ENCODE measurements at regions not wholly inside any gene's neighbourhood (a gene's known extent, or its start where the extent isn't known, plus 50 kb on each side); places are given as distances from the start of the nearest gene placed in this dataset.

- H3K36me3 ChIP-seq (ENCODE audit: control insufficient read depth in 2 of 2, insufficient read depth in 2 of 2, low read length in 2 of 2) = no peaks in the 10 kb centered on the region
- H3K4me3 ChIP-seq (ENCODE audit: low read length in 2 of 2) = no peak overlapping the region
- no peak overlapping the region for H3K9ac ChIP-seq (ENCODE audit: low read depth in 1 of 2, low read length in 2 of 2)
- no peak overlapping the region for H3K27ac ChIP-seq (ENCODE audit: low read depth in 2 of 2, low read length in 2 of 2)
- peaks cover 2 to 4% of the 10 kb centered on the region in 2 donors for H3K27me3 ChIP-seq (ENCODE audit: control insufficient read depth in 2 of 2, insufficient read depth in 2 of 2, low read length in 2 of 2)
- H3K4me1 ChIP-seq (ENCODE audit: control insufficient read depth in 2 of 2, insufficient read depth in 2 of 2, low read length in 2 of 2) = peaks cover 0 to 3% of the 10 kb centered on the region in 2 donors
- H3K9me3 ChIP-seq (ENCODE audit: control insufficient read depth in 2 of 2, low read length in 2 of 2) = no peaks in the 10 kb centered on the region
Observed at GRCh38 chrX:109841869-109842579, 109.0 kb upstream of the ACSL4 start.

- H3K4me1 ChIP-seq (ENCODE audit: control insufficient read depth in 2 of 2, insufficient read depth in 2 of 2, low read length in 2 of 2) = peaks cover 0 to 3% of the 10 kb centered on the region in 2 donors
- H3K36me3 ChIP-seq (ENCODE audit: control insufficient read depth in 2 of 2, insufficient read depth in 2 of 2, low read length in 2 of 2) = no peaks in the 10 kb centered on the region
- no peak overlapping the region for H3K4me3 ChIP-seq (ENCODE audit: low read length in 2 of 2)
- H3K27ac ChIP-seq (ENCODE audit: low read depth in 2 of 2, low read length in 2 of 2) = no peak overlapping the region
- H3K9me3 ChIP-seq (ENCODE audit: control insufficient read depth in 2 of 2, low read length in 2 of 2) = no peaks in the 10 kb centered on the region
- peaks cover 2 to 4% of the 10 kb centered on the region in 2 donors for H3K27me3 ChIP-seq (ENCODE audit: control insufficient read depth in 2 of 2, insufficient read depth in 2 of 2, low read length in 2 of 2)
- no peak overlapping the region for H3K9ac ChIP-seq (ENCODE audit: low read depth in 1 of 2, low read length in 2 of 2)
Observed at GRCh38 chrX:109842611-109843010, 109.6 kb upstream of the ACSL4 start.

GRCh38 chrX:109843963-109844751, 111.1 kb upstream of the ACSL4 start:
- H3K27ac ChIP-seq (ENCODE audit: low read depth in 2 of 2, low read length in 2 of 2) = no peak overlapping the region
- H3K9me3 ChIP-seq (ENCODE audit: control insufficient read depth in 2 of 2, low read length in 2 of 2) = no peaks in the 10 kb centered on the region
- no peak overlapping the region for H3K9ac ChIP-seq (ENCODE audit: low read depth in 1 of 2, low read length in 2 of 2)
- no peaks in the 10 kb centered on the region for H3K36me3 ChIP-seq (ENCODE audit: control insufficient read depth in 2 of 2, insufficient read depth in 2 of 2, low read length in 2 of 2)
- H3K4me1 ChIP-seq (ENCODE audit: control insufficient read depth in 2 of 2, insufficient read depth in 2 of 2, low read length in 2 of 2) = peaks cover 0 to 3% of the 10 kb centered on the region in 2 donors
- no peak overlapping the region for H3K4me3 ChIP-seq (ENCODE audit: low read length in 2 of 2)
- peaks cover 2 to 4% of the 10 kb centered on the region in 2 donors for H3K27me3 ChIP-seq (ENCODE audit: control insufficient read depth in 2 of 2, insufficient read depth in 2 of 2, low read length in 2 of 2)

- H3K27me3 ChIP-seq (ENCODE audit: control insufficient read depth in 2 of 2, insufficient read depth in 2 of 2, low read length in 2 of 2) = peaks cover under 1 to 4% of the 10 kb centered on the region in 2 donors
- no peak overlapping the region for H3K9ac ChIP-seq (ENCODE audit: low read depth in 1 of 2, low read length in 2 of 2)
- H3K36me3 ChIP-seq (ENCODE audit: control insufficient read depth in 2 of 2, insufficient read depth in 2 of 2, low read length in 2 of 2) = no peaks in the 10 kb centered on the region
- H3K9me3 ChIP-seq (ENCODE audit: control insufficient read depth in 2 of 2, low read length in 2 of 2) = no peaks in the 10 kb centered on the region
- peaks cover 0 to 3% of the 10 kb centered on the region in 2 donors for H3K4me1 ChIP-seq (ENCODE audit: control insufficient read depth in 2 of 2, insufficient read depth in 2 of 2, low read length in 2 of 2)
- no peak overlapping the region for H3K4me3 ChIP-seq (ENCODE audit: low read length in 2 of 2)
- H3K27ac ChIP-seq (ENCODE audit: low read depth in 2 of 2, low read length in 2 of 2) = no peak overlapping the region
Observed at GRCh38 chrX:109844986-109845385, 111.9 kb upstream of the ACSL4 start.

GRCh38 chrX:109845996-109846395, 112.9 kb upstream of the ACSL4 start:
- Histone ChIP-seq H3K4me1 (ENCODE audit: control insufficient read depth in 2 of 2, insufficient read depth in 2 of 2, low read length in 2 of 2) (no peaks in the 10 kb centered on the region), H3K27me3 (ENCODE audit: control insufficient read depth in 2 of 2, insufficient read depth in 2 of 2, low read length in 2 of 2) (no peaks in the 10 kb centered on the region), H3K9me3 (ENCODE audit: control insufficient read depth in 2 of 2, low read length in 2 of 2) (no peaks in the 10 kb centered on the region), H3K9ac (ENCODE audit: low read depth in 1 of 2, low read length in 2 of 2) (no peak overlapping the region), H3K36me3 (ENCODE audit: control insufficient read depth in 2 of 2, insufficient read depth in 2 of 2, low read length in 2 of 2) (no peaks in the 10 kb centered on the region), H3K27ac (ENCODE audit: low read depth in 2 of 2, low read length in 2 of 2) (no peak overlapping the region), H3K4me3 (ENCODE audit: low read length in 2 of 2) (no peak overlapping the region)

- H3K27me3 ChIP-seq (ENCODE audit: control insufficient read depth in 2 of 2, insufficient read depth in 2 of 2, low read length in 2 of 2) = no peaks in the 10 kb centered on the region
- H3K27ac ChIP-seq (ENCODE audit: low read depth in 2 of 2, low read length in 2 of 2) = no peak overlapping the region
- H3K9ac ChIP-seq (ENCODE audit: low read depth in 1 of 2, low read length in 2 of 2) = no peak overlapping the region
Observed at GRCh38 chrX:109847257-109848187, 114.5 kb upstream of the ACSL4 start.

GRCh38 chrX:109848461-109849050, 115.5 kb upstream of the ACSL4 start:
- H3K36me3 ChIP-seq (ENCODE audit: control insufficient read depth in 2 of 2, insufficient read depth in 2 of 2, low read length in 2 of 2) = no peaks in the 10 kb centered on the region
- H3K9ac ChIP-seq (ENCODE audit: low read depth in 1 of 2, low read length in 2 of 2) = no peak overlapping the region
- no peak overlapping the region for H3K4me3 ChIP-seq (ENCODE audit: low read length in 2 of 2)
- no peaks in the 10 kb centered on the region for H3K27me3 ChIP-seq (ENCODE audit: control insufficient read depth in 2 of 2, insufficient read depth in 2 of 2, low read length in 2 of 2)
- no peaks in the 10 kb centered on the region for H3K9me3 ChIP-seq (ENCODE audit: control insufficient read depth in 2 of 2, low read length in 2 of 2)
- no peaks in the 10 kb centered on the region for H3K4me1 ChIP-seq (ENCODE audit: control insufficient read depth in 2 of 2, insufficient read depth in 2 of 2, low read length in 2 of 2)
- H3K27ac ChIP-seq (ENCODE audit: low read depth in 2 of 2, low read length in 2 of 2) = no peak overlapping the region

More at GRCh38 chrX:109847257-109848187, 114.5 kb upstream of the ACSL4 start:
- Histone ChIP-seq H3K9me3 (ENCODE audit: control insufficient read depth in 2 of 2, low read length in 2 of 2) (no peaks in the 10 kb centered on the region), H3K4me1 (ENCODE audit: control insufficient read depth in 2 of 2, insufficient read depth in 2 of 2, low read length in 2 of 2) (no peaks in the 10 kb centered on the region), H3K36me3 (ENCODE audit: control insufficient read depth in 2 of 2, insufficient read depth in 2 of 2, low read length in 2 of 2) (no peaks in the 10 kb centered on the region), H3K4me3 (ENCODE audit: low read length in 2 of 2) (no peak overlapping the region)

- H3K27me3 ChIP-seq (ENCODE audit: control insufficient read depth in 2 of 2, insufficient read depth in 2 of 2, low read length in 2 of 2) = no peaks in the 10 kb centered on the region
- H3K9me3 ChIP-seq (ENCODE audit: control insufficient read depth in 2 of 2, low read length in 2 of 2) = peaks cover 0 to 3% of the 10 kb centered on the region in 2 donors
- H3K4me1 ChIP-seq (ENCODE audit: control insufficient read depth in 2 of 2, insufficient read depth in 2 of 2, low read length in 2 of 2) = no peaks in the 10 kb centered on the region
- H3K9ac ChIP-seq (ENCODE audit: low read depth in 1 of 2, low read length in 2 of 2) = no peak overlapping the region
- no peaks in the 10 kb centered on the region for H3K36me3 ChIP-seq (ENCODE audit: control insufficient read depth in 2 of 2, insufficient read depth in 2 of 2, low read length in 2 of 2)
- no peak overlapping the region for H3K4me3 ChIP-seq (ENCODE audit: low read length in 2 of 2)
- no peak overlapping the region for H3K27ac ChIP-seq (ENCODE audit: low read depth in 2 of 2, low read length in 2 of 2)
Observed at GRCh38 chrX:109854096-109854495, 121.0 kb upstream of the ACSL4 start.

- H3K27me3 ChIP-seq (ENCODE audit: control insufficient read depth in 2 of 2, insufficient read depth in 2 of 2, low read length in 2 of 2) = no peaks in the 10 kb centered on the region
- peaks cover 0 to 3% of the 10 kb centered on the region in 2 donors for H3K9me3 ChIP-seq (ENCODE audit: control insufficient read depth in 2 of 2, low read length in 2 of 2)
- no peak overlapping the region for H3K27ac ChIP-seq (ENCODE audit: low read depth in 2 of 2, low read length in 2 of 2)
- H3K4me3 ChIP-seq (ENCODE audit: low read length in 2 of 2) = no peak overlapping the region
- H3K36me3 ChIP-seq (ENCODE audit: control insufficient read depth in 2 of 2, insufficient read depth in 2 of 2, low read length in 2 of 2) = no peaks in the 10 kb centered on the region
- no peaks in the 10 kb centered on the region for H3K4me1 ChIP-seq (ENCODE audit: control insufficient read depth in 2 of 2, insufficient read depth in 2 of 2, low read length in 2 of 2)
- no peak overlapping the region for H3K9ac ChIP-seq (ENCODE audit: low read depth in 1 of 2, low read length in 2 of 2)
Observed at GRCh38 chrX:109855501-109855900, 122.4 kb upstream of the ACSL4 start.
